ENCODE measurements at regions not wholly inside any gene's neighbourhood (a gene's known extent, or its start where the extent isn't known, plus 50 kb on each side); places are given as distances from the start of the nearest gene placed in this dataset.

- in situ Hi-C loops (cut with HindIII; ENCODE audit: low pct_unique_long_range_greater_than_20kb, low sequenced_read_pairs), result no loop called here
- DNase-seq (ENCODE audit: low read depth), result no peak
These were observed 52.6 kb upstream of the EPS8L3 start for GRCh38 chr1:109816175-109816811.

DNA sequence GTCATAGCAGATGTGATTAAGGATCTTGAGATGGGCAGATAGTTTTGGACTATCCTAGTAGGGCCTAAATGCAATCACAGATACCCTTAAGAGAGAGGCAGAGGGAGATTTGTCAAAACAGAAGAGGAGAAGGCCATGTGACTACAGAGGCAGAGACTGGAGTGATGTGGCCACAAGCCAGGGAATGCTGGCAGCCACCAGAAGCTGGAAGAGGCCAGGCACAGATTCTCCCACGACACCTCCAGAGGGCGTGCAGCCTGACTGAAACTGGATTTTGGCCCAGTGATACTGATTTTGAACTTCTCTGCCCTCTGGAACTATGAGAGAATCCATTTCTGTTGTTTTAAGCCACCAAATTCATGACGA is 52.1 kb upstream of the EPS8L3 start:
- in situ Hi-C loops (cut with HindIII; ENCODE audit: low pct_unique_long_range_greater_than_20kb, low sequenced_read_pairs), result no loop called here
- DNase-seq (ENCODE audit: low read depth), result no peak

DNA sequence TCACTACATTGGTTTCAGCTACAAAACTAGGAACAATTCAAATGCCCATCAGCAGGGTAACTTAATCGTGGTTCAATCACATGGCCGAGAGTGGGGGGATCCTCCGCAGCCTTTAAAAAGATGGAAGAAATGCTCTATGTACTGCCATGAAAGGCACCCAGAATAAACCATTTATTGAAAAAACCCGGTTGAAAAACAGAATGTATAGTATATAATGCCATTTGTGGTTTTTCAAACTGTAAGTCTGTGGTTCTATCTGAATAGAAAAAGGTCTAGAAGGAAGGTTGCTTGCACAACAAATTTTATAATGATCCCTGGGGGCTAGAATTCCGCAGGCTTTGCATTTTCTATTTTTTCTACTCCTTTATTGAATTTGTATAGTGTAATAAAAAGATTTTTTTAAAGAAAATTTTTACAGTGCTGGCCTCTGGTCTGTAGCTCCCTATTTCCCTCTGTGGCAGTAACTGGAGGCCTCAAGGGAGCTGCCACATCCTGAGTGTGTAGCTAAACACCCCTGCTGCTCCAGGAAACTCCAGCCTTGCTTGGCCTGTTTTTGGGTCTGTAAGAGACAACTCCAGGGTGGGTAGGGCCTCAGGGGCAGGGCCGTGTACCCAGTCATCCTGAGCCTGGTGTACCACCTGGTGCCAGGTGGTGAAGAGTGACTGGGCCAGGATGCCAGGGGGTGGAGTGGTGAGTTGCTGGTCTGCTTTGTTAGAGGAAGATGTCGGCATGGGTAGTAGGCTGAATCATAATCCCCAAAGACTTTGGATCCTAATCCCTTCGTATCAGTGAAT is 51.5 kb upstream of the EPS8L3 start:
- in situ Hi-C loops (cut with HindIII; ENCODE audit: low pct_unique_long_range_greater_than_20kb, low sequenced_read_pairs), result no loop called here
- DNase-seq (ENCODE audit: low read depth), result no peak

GRCh38 chr1:109814223-109814622 is 50.5 kb upstream of the EPS8L3 start:
- in situ Hi-C loops (cut with HindIII; ENCODE audit: low pct_unique_long_range_greater_than_20kb, low sequenced_read_pairs), result no loop called here
- no peak for DNase-seq (ENCODE audit: low read depth)
